Loucy (cell line): ENCODE measurements at regions not wholly inside any gene's neighbourhood (a gene's known extent, or its start where the extent isn't known, plus 50 kb on each side); places are given as distances from the start of the nearest gene placed in this dataset.

Experiments used
- H2AFZ ChIP-seq: fragments of 200-600 bp; sonication (generic); 2 replicates; pipeline ENCODE4 v1.6.0; 2016; ENCODE audit warnings: antibody characterized with exemption, mild to moderate bottlenecking, low read length, moderate library complexity
- H3F3A ChIP-seq: fragments of 200-600 bp; 2 replicates; pipeline ENCODE4 v1.6.0; 2016; ENCODE audit warnings: antibody characterized with exemption, low read depth, mild to moderate bottlenecking
- H3K27me3 ChIP-seq: fragments of 200-600 bp; sonication (generic); 2 replicates; pipeline ENCODE4 v1.6.1; 2014; ENCODE audit warnings: low read length, mild to moderate bottlenecking; ENCODE audit not compliant: insufficient read depth, poor library complexity, severe bottlenecking
- H3K36me3 ChIP-seq: fragments of 200-600 bp; sonication (generic); 2 replicates; pipeline ENCODE4 v1.6.1; 2016; ENCODE audit warnings: low read length; ENCODE audit not compliant: insufficient read depth
- H3K4me1 ChIP-seq: fragments of 200-600 bp; sonication (generic); 2 replicates; pipeline ENCODE4 v1.5.1; 2014; ENCODE audit warnings: low read length, mild to moderate bottlenecking; ENCODE audit not compliant: insufficient read depth, poor library complexity, severe bottlenecking
- H3K4me2 ChIP-seq: fragments of 200-600 bp; sonication (generic); 2 replicates; pipeline ENCODE4 v1.6.0; 2014; ENCODE audit warnings: antibody characterized with exemption, low read length, low read depth, mild to moderate bottlenecking; ENCODE audit not compliant: poor library complexity, severe bottlenecking
- H3K4me3 ChIP-seq: fragments of 200-600 bp; sonication (generic); 2 replicates; pipeline ENCODE4 v1.5.1; 2014; ENCODE audit warnings: low read length, mild to moderate bottlenecking, mixed read lengths; ENCODE audit not compliant: poor library complexity, severe bottlenecking
- H3K79me2 ChIP-seq: fragments of 200-600 bp; sonication (generic); 2 replicates; pipeline ENCODE4 v1.6.1; 2014; ENCODE audit warnings: low read length; ENCODE audit not compliant: insufficient read depth
- H3K9ac ChIP-seq: fragments of 200-600 bp; sonication (generic); 2 replicates; pipeline ENCODE4 v1.6.0; 2014; ENCODE audit warnings: mild to moderate bottlenecking, low read depth, low read length, moderate library complexity; ENCODE audit not compliant: poor library complexity, severe bottlenecking
- H3K9me2 ChIP-seq: fragments of 200-600 bp; sonication (generic); replicated peaks from 2 replicates; pipeline ENCODE4 v1.6.1; 2016; ENCODE audit warnings: low read depth, low read length, mixed read lengths
- H3K9me3 ChIP-seq: fragments of 200-600 bp; sonication (generic); 2 replicates; pipeline ENCODE4 v1.6.1; 2014; ENCODE audit warnings: mild to moderate bottlenecking, antibody characterized with exemption, low read length, low read depth; ENCODE audit not compliant: insufficient read depth
- H4K20me1 ChIP-seq: fragments of 200-600 bp; sonication (generic); 2 replicates; pipeline ENCODE4 v1.6.0; 2014; ENCODE audit warnings: antibody characterized with exemption, low read length, mild to moderate bottlenecking; ENCODE audit not compliant: insufficient read depth, poor library complexity, severe bottlenecking
- CTCF ChIP-seq: fragments of 200-600 bp; sonication (generic); conservative IDR thresholded peaks from 2 replicates; pipeline ENCODE4 v1.5.1; 2014; ENCODE audit warnings: mild to moderate bottlenecking, antibody characterized with exemption, low read length
- EZH2phosphoT487 ChIP-seq: fragments of 200-600 bp; IDR thresholded peaks from 2 replicates; pipeline ENCODE4 v1.6.1; 2018; ENCODE audit warnings: antibody characterized with exemption, mild to moderate bottlenecking, moderate library complexity, borderline replicate concordance

- Histone ChIP-seq H3K79me2 (no peaks in the 10 kb centered on the region), H3K9ac (no peak overlapping the region), H2AFZ (no peak overlapping the region), H4K20me1 (no peaks in the 10 kb centered on the region), H3K4me2 (no peak overlapping the region), H3K4me1 (no peaks in the 10 kb centered on the region), H3K9me2 (no peaks in the 10 kb centered on the region), H3K9me3 (no peaks in the 10 kb centered on the region), H3K36me3 (no peaks in the 10 kb centered on the region), H3K27me3 (no peaks in the 10 kb centered on the region), H3K4me3 (no peak overlapping the region), H3F3A (no peaks in the 10 kb centered on the region)
- TF ChIP-seq EZH2phosphoT487 (no peak), CTCF (no peak)
These were observed 143.2 kb upstream of the SETBP1 start for GRCh38 chr18:44537526-44537925.

GRCh38 chr18:44539926-44540325, 140.8 kb upstream of the SETBP1 start:
- Histone ChIP-seq H3K4me1 (no peaks in the 10 kb centered on the region), H3K27me3 (no peaks in the 10 kb centered on the region), H3K9ac (no peak overlapping the region), H3K79me2 (no peaks in the 10 kb centered on the region), H3K9me2 (no peaks in the 10 kb centered on the region), H2AFZ (no peak overlapping the region), H3K9me3 (no peaks in the 10 kb centered on the region), H3K36me3 (no peaks in the 10 kb centered on the region), H3K4me2 (no peak overlapping the region), H4K20me1 (no peaks in the 10 kb centered on the region), H3F3A (0 out of 2 replicates have a peak, but pooled peaks cover 2% of the 10 kb centered on the region), H3K4me3 (no peak overlapping the region)
- no peak for TF ChIP-seq EZH2phosphoT487
- no peak for TF ChIP-seq CTCF

- no peak overlapping the region for H3K4me2 ChIP-seq
- TF ChIP-seq EZH2phosphoT487 (no peak), CTCF (no peak)
- no peaks in the 10 kb centered on the region for H3K27me3 ChIP-seq
- no peaks in the 10 kb centered on the region for H3K4me1 ChIP-seq
- H3K4me3 ChIP-seq = no peak overlapping the region
- no peaks in the 10 kb centered on the region for H3K9me3 ChIP-seq
- no peaks in the 10 kb centered on the region for H3K36me3 ChIP-seq
- 0 out of 2 replicates have a peak, but pooled peaks cover 2% of the 10 kb centered on the region for H3F3A ChIP-seq
- H3K79me2 ChIP-seq = no peaks in the 10 kb centered on the region
- H4K20me1 ChIP-seq = no peaks in the 10 kb centered on the region
- no peak overlapping the region for H2AFZ ChIP-seq
- H3K9ac ChIP-seq = no peak overlapping the region
- no peaks in the 10 kb centered on the region for H3K9me2 ChIP-seq
These were observed 139.5 kb upstream of the SETBP1 start for GRCh38 chr18:44541159-44541558.
